GM12878 (cell line): ENCODE measurements at regions not wholly inside any gene's neighbourhood (a gene's known extent, or its start where the extent isn't known, plus 50 kb on each side); places are given as distances from the start of the nearest gene placed in this dataset.

Experiments used
- CTCF ChIP-seq, 3 experiments: IDR thresholded peaks in 2 of 3; conservative IDR thresholded peaks in 1 of 3; 2 replicates each; pipeline ENCODE4 v1.5.1; 2011; ENCODE audit warnings: low read depth in 3 of 3, low read length in 3 of 3, mild to moderate bottlenecking in 3 of 3, control low read depth in 2 of 3, moderate library complexity in 2 of 3, inconsistent platforms in 1 of 3, mixed read lengths in 1 of 3; ENCODE audit not compliant: control insufficient read depth in 2 of 3, insufficient read depth in 1 of 3; ENCODE audit errors: extremely low read depth in 1 of 3
- JUND ChIP-seq: IDR thresholded peaks from 2 replicates; pipeline ENCODE4 v1.6.1; 2012; ENCODE audit warnings: low read depth, mild to moderate bottlenecking, low read length, improper control_type of control experiment, moderate library complexity
- NR2F1 ChIP-seq: fragments of 450-650 bp; conservative IDR thresholded peaks from 2 replicates; pipeline ENCODE4 v1.6.1; 2017; ENCODE audit warnings: mild to moderate bottlenecking
- POLR2A ChIP-seq: IDR thresholded peaks from 2 replicates; pipeline ENCODE4 v1.6.1; 2011; ENCODE audit warnings: low read depth, mild to moderate bottlenecking, low read length

- TF ChIP-seq CTCF (IDR thresholded peaks at IDR 0.05 in 2 of 3, conservative IDR thresholded peaks at IDR 0.05 in 1 of 3; ENCODE audit: control insufficient read depth in 2 of 3, extremely low read depth in 1 of 3, insufficient read depth in 1 of 3, low read depth in 3 of 3, low read length in 3 of 3) (no peak), POLR2A (no peak), JUND (no peak), NR2F1 (no peak)
Observed at GRCh38 chr22:47596176-47596690, 833.8 kb downstream of the TBC1D22A start.
